NCI-H1694 treated with DMSO at 0.1 percent for 48 hours (cell line): ENCODE measurements at regions not wholly inside any gene's neighbourhood (a gene's known extent, or its start where the extent isn't known, plus 50 kb on each side); places are given as distances from the start of the nearest gene placed in this dataset.
"Not testable (repeated sequence)": the region's sequence is repeated elsewhere in the genome, so short reads cannot be mapped to it uniquely, and the experiment has no call there.

Experiments used
- DNase-seq: peaks from one replicate; lab custom pipeline; 2025; lab: John Stamatoyannopoulos, UW

DNA sequence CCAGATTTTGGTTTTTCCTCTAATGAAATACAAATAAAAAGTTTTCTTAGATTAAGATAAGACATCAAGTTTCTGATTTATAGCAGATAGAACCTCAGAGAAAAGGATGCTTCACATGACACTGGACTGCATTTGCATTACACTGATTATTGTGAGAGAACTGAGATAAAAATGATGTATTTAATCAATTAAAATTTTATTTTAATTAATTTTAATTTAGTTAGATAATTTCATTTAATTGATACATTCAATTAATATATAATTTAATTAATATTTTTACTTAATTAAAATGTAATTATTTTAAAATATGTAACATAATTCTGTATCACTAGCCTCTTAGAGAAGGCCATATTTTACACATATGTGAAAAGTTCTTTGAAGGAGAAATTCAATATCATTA, 759.4 kb downstream of the TTLL7 start:
- DNase-seq = not testable (repeated sequence)

DNA sequence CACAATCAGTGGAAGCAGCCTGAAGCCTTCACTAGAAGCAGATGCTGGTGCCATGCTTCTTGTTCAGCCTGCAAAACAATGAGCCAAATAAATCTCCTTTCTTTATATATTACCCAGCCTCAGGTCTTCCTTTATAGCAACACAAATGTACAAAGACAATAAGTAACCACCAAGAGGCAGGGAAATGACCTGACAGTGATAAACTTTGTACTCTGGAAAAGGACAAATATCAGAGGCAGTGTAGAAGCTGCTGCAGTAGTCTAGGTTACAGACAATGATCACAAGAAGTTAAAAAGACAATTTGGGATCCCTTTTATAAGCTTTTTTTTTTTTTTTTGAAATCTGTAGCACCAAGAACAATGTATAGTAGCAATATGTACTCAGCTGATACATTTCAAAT, 760.3 kb downstream of the TTLL7 start:
- not testable (repeated sequence) for DNase-seq

GRCh38 chr1:83219788-83220187, 779.1 kb downstream of the TTLL7 start:
- DNase-seq = not testable (repeated sequence)

DNA sequence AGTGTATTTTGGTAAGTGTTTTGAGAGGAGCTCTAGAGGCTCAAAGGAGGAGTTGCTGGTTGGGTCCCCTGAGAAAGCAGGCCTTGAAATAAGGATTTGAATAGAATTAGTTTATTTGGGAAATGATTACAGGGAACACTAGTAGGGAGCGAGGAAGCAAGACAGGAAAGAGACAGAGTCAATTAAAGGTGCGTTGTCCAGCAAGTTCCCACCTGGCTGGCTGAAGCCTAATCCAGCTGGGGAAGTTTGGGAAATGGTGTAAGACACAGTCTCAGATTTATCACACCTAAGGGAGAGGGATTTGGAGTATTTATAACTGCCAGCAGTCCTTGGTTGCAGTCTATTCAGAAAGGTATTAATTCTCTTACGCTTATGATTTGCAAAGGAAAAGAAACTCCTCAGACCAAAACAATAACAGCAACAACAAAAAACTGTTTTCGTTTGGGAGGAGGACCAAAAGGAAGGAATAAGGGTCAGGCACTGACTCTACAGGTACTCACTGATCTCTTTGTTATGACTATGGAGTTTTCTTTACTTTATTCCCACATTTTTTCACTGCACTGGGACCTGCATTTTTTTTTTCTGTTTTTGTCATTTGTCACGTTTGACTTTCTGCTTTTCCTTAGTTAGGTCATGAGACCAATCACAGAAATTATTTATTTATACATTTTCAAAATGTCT, 780.8 kb downstream of the TTLL7 start:
- not testable (repeated sequence) for DNase-seq

GRCh38 chr1:83214317-83214716, 784.6 kb downstream of the TTLL7 start:
- DNase-seq = not testable (repeated sequence)

DNA sequence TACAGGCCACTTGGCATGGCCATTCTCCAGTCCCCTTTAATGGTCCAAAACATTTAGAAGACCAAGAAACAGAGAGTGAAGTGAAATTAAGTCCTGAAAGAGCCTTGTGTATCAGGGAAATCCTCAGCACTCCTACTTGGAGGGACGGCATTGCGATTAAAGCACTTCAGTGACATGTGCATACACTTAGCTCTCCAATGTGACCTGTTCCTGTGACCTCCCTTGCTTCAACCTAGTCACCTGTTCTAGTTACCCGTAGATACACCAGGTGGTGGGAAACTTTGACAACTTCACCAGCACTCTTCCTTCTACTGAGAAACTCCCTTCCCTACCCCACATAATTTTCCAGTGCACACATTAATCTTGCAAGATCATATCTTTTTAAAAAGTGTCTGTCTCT, 785.3 kb downstream of the TTLL7 start:
- not testable (repeated sequence) for DNase-seq

GRCh38 chr1:83212033-83212432, 786.9 kb downstream of the TTLL7 start:
- not testable (repeated sequence) for DNase-seq

- not testable (repeated sequence) for DNase-seq
Observed at GRCh38 chr1:83208540-83208939, 790.4 kb downstream of the TTLL7 start.

- not testable (repeated sequence) for DNase-seq
Observed at GRCh38 chr1:83194610-83195009, 804.3 kb downstream of the TTLL7 start.

DNA sequence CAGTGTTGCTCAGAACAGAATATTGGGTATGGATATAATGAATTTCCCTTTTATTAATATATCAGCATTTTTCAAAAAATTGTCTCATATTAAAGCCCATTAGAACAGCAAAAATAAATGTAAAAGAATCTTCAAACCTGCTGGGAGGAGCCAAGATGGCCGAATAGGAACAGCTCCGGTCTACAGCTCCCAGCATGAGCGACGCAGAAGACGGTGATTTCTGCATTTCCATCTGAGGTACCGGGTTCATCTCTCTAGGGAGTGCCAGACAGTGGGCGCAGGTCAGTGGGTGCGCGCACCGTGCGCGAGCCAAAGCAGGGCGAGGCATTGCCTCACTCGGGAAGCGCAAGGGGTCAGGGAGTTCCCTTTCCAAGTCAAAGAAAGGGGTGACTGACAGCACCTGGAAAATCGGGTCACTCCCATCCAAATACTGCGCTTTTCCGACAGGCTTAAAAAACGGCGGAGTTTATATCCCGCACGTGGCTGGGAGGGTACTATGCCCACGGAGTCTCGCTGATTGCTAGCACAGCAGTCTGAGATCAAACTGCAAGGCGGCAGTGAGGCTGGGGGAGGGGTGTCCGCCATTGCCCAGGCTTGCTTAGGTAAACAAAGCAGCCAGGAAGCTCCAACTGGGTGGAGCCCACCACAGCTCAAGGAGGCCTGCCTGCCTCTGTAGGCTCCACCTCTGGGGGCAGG, 816.8 kb downstream of the TTLL7 start:
- not testable (repeated sequence) for DNase-seq

- not testable (repeated sequence) for DNase-seq
Observed at GRCh38 chr1:83180621-83181020, 818.3 kb downstream of the TTLL7 start.

- DNase-seq = not testable (repeated sequence)
Observed at GRCh38 chr1:83167634-83168033, 831.3 kb downstream of the TTLL7 start.

GRCh38 chr1:83163879-83164475, 835.0 kb downstream of the TTLL7 start:
- not testable (repeated sequence) for DNase-seq

DNA sequence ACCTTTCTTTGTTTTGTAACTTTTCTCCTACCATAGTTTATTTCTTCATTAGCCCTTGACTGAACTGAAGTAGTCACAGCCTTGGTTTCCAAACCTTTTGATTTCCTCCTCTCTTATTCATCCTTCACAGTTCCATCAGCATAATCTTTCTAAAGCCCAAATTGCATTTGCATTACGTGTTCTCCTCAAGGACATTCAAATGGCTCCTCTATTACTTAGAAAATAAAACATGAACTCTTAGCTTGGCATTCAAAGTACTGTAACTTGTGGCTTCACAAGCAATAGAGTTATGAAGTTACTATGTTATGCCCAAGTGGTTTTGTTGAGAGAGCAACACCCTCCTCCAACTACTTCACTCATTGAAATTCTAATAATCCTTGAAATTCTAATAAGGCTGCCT, 840.0 kb downstream of the TTLL7 start:
- not testable (repeated sequence) for DNase-seq

DNA sequence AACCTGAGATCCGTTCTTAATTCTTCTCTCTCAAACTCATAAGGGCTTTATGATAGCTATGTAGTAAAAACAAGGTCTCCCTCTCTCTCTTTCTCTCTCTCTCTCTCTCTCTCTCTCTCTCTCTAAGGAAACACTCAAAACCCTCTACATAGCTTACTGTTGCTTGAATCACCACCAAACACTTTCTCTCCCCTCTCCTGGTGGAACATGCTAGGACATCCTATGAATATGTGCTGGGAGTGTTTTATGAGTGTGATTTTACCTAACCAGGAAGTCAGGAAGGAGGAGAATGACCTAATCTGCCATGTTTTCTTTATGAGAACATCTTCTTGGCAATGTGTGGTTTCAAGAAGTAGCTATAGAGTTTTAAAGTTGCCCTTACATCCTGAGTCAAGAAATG, 844.6 kb downstream of the TTLL7 start:
- DNase-seq = not testable (repeated sequence)

DNA sequence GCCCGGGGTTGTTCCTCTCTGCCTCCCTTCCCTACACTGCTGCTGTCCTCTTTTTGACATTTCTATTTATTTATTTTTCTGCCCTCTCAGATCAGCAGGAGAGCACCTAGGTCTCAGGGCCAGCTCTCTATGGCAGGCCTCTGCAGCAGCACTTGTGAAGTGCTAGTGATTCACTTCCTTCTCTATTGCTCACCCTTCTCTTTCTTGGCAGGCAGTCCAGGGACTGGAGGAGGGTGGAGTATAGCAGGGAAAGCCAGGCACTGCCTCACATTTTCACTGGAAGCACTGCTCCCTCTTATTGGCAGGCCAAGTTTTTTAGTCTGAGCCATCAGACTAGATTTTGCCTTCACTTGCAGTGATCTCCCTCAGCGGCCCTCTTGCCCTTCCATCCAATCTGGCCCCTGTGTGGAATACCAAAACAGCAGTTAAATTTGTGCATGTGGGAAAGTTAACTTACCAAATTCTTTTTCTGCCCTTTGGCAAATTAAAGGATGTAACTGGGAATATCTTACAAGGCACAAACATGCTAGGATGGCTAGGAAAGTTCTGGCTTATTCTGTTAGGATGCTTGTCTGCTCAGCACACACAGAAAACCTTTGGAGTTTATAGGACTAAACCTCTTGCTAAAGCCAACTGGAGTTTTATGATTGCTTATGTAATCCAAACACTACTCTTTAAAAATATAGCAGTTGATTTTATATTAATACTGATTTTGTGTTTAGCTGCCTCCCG, 847.6 kb downstream of the TTLL7 start:
- not testable (repeated sequence) for DNase-seq

DNA sequence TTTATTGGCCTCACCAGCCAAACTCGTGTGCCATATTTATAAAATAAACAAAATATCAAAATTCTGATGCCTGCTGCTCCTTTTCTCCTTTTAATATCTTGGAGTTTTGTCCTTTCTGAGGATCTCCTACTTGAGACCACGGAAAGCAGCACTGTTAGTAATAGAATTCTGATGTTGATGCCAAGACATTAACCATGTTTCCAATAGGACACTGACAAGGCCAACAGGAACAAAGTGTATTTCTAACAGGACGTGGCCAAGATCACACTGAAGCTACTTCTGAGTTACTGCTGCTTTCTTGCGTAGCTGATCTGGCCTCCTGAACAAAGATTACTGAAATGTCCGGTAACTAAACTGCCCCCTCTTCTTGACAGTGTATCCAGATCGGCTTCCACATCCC, 848.5 kb downstream of the TTLL7 start:
- DNase-seq = not testable (repeated sequence)

- not testable (repeated sequence) for DNase-seq
Observed at GRCh38 chr1:83145820-83146219, 853.1 kb downstream of the TTLL7 start.

DNA sequence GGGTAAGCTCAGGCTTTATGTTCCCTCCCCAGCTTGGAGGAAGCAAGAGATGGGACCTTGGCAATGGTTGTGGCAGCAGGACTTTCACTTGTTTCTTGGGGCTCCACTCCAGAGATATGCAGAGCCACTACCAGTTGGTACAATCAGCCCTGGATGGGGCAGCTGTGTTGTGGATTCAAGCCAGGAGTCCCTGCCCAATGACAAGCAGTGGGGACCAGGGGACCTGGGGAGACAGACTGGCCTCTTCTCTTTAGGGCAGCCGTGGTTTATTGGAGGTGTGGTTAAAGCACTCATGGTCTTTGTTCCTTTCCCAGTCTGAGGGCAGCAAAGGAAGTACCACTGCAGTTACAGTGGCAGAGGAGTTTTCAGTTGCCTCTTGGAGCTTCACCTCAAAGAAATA, 856.1 kb downstream of the TTLL7 start:
- DNase-seq = not testable (repeated sequence)

GRCh38 chr1:83135524-83136157, 863.3 kb downstream of the TTLL7 start:
- not testable (repeated sequence) for DNase-seq

GRCh38 chr1:83134322-83135014, 864.5 kb downstream of the TTLL7 start:
- DNase-seq = not testable (repeated sequence)
